ENCODE measurements at regions not wholly inside any gene's neighbourhood (a gene's known extent, or its start where the extent isn't known, plus 50 kb on each side); places are given as distances from the start of the nearest gene placed in this dataset.
"Not testable (repeated sequence)": the region's sequence is repeated elsewhere in the genome, so short reads cannot be mapped to it uniquely, and the experiment has no call there.

DNA sequence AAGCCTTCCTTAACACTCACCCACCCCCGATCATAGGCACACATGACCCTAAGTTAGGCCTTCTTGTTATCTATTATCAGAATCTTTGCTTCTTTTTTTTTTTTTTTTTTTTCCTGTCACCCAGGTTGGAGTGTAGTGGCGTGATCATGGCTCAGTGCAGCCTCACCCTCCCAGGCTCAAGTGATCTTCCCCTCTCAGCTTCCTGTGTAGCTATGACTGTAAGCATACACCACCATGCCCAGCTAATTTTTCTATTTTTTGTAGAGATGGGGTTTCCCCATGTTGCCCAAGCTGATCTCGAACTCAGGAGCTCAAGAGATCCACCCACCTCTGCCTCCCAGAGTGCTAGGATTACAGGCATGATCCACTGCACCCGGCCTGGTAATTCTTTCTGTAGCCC, 328.7 kb downstream of the NR4A2 start:
- DNase-seq: no peak

DNA sequence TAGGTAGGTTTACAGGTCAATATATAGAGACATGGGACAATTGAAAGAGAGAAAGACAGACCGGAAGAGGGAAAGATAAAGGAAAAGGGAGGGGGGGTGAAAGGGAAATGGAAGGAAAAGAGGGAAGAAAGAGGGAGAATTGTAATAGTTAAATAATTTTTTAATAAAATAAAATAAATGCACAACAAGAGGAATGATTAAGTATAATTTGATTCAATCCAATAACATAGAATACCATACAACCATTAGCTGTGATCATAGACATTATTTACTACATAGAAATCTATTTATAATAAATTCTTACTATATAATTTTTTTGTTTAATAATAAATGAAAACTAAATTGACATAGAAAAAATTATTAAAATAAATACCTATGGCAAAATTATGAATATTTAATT, 330.7 kb downstream of the NR4A2 start:
- DNase-seq: no peak

DNA sequence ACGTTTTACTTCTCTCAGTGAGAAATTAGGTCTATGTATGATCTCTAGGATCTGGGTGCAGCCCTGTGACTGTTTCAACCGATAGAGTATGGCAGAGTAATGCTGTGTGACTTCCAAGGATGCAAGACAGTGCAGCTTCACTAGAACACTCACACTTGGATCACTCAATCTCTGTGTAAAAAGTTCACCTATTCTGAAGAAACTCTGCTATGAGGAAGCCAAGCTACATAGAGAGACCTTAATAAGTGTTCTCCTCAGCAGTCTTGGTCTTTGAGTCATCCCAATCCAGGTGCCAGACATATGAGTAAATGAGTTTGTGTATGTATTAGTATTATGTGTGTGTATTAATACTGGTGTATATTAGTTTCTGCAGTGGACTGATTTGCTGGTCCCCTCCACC, 335.0 kb downstream of the NR4A2 start:
- DNase-seq: no peak

DNA sequence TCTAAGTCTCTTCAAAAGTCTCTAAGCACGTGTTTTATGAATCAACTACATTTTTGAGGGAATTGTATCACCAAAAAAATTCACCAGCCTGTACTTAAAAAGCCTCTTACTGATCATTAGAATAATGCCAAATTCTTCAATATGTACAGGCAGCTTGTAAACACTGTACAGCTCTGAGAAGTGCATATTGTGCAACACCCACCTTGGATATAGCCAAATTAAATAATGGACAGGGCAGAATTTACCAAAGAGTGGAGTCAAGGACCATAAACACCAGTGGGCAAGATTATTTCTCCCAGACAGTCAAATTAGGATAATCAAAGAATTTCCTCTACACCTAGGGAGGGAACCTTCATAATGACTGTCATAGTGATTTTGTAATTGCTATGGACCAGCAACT, 338.2 kb downstream of the NR4A2 start:
- no peak for DNase-seq

GRCh38 chr2:155983845-155984244, 348.7 kb downstream of the NR4A2 start:
- no peak for DNase-seq

DNA sequence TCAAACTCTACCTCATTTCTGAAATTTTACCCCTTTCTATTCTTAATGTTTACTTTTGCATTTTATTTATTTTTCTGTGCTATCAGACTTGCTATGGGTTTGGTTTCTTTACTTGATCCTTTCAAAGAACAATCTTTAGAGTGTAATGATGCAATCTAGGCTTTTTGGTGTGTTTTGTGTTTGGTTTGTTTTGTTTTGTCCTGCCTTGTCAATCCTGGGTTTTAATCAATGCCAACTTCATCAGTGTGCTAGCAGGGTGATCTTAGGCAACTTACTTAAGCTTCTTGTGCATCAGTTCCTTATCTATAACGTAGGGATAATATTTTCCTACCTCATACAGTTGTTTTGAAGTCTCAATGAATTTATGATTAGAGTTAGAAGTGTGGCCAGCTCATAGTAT, 350.4 kb downstream of the NR4A2 start:
- DNase-seq: no peak

DNA sequence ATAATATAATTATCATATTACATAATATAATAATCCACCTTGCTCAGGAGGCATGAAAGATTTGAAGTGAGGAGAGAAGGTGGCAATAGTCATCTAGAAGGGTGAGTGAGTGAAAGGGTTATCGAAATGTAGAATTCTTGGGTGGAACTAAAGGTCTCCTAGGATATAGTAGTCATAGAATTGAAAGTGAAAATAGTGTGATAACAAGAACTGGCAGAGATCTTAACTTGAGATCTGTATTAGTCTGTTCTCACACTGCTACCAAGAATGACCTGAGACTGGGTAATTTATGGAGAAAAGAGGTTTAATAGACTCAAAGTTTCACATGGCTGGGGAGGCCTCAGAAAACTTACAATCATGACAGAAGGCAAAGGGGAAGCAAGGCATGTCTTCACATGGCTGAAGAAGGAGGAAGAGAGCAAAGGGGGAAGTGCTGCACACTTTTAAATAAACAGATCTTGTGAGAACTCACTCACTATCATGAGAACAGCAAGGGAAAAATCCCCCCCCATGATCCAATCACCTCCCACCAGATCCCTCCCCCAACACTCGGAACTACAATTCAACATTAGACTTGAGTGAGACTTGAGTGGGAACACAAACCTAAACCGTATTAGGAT, 351.5 kb downstream of the NR4A2 start:
- DNase-seq: no peak

DNA sequence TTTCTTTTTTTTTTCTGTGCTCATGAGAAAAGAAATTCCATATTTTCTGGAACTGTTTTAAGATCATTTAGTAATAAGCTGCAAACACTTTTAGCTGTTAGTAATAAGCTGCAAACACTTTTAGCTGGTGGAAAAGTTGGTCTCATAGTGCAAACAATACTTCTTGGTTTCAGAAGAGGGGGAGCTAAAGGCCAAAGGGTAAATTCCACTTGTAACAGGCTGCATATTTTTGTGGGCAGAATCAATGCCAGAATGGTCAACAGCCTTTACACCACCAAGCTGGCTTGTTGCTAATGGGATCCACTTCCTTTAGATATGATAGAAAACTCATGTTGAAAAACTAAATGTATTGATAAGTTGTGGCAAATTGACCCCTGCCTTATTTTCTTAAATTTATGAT, 356.8 kb downstream of the NR4A2 start:
- DNase-seq: no peak

DNA sequence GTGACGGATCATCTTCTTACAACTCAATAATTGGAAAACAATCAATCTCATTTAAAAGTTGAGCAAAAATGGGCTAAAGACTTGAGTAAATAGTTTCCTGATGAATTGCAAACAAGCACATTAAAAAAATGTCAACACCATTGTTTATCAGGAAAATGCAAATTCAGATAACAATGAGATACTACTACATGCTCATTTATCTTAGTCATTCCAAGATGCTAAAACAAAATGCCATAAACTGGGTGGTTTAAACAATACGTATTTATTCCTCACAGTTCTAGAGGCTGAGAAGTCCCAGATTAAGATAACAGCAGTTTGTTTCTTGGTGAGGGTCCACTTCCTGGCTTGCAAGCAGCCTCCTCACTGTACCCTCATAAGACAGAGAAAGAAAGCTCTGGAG, 359.6 kb downstream of the NR4A2 start:
- no peak for DNase-seq

DNA sequence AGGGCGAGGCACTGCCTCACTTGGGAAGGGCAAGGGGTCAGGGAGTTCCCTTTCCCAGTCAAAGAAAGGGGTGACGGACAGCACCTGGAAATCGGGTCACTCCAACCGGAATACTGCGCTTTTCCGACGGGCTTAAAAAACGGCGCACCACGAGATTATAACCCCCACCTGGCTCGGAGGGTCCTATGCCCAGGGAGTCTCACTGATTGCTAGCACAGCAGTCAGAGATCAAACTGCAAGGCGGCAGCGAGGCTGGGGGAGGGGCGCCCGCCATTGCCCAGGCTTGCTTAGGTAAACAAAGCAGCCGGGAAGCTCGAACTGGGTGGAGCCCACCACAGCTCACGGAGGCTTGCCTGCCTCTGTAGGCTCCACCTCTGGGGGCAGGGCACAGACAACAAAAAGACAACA, 366.5 kb downstream of the NR4A2 start:
- DNase-seq: peak; percentile 36

DNA sequence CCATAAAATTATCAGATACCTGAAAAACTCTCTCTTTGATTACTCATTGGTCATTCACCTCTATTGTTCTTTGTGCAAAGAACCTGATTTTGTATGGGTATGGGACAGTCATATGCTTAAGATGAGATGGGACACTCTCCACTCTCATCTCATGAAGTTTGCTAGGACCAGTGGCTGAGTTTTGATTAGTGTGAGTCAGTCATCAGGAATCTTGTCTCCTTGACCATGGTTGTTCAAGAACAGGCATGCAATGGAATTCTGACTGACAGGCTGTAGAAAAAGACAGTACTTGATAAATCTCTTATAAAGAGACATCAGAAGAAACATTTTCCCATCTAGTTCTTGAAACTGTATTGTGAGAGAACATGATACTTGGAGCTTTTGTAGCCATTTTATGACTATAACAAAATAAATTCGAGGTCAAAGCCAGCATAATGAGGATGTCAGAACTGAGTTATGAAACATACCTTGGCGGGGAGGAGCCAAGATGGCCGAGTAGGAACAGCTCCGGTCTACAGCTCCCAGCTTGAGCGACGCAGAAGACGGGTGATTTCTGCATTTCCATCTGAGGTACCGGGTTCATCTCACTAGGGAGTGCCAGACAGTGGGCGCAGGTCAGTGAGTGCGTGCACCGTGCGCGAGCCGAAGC, 367.0 kb downstream of the NR4A2 start:
- DNase-seq: peak; percentile 30

DNA sequence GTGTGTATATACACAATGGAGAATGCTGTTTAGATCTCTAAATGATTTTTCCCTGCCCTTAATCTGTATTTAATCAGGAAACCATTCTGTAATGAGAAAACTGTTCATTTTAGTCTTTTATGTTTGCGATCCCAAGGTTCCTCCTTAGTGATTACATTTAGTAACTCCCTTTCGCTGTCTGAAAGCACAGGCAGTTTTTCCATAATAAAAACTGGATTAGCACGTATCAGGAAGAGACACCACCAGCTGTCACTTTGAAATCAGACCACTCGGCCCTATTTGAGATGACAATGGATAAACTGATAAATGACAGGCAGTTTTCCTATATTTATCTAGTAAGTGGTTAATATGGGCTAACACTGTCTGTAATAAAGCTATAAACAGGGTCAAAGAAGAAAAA, 370.9 kb downstream of the NR4A2 start:
- no peak for DNase-seq

DNA sequence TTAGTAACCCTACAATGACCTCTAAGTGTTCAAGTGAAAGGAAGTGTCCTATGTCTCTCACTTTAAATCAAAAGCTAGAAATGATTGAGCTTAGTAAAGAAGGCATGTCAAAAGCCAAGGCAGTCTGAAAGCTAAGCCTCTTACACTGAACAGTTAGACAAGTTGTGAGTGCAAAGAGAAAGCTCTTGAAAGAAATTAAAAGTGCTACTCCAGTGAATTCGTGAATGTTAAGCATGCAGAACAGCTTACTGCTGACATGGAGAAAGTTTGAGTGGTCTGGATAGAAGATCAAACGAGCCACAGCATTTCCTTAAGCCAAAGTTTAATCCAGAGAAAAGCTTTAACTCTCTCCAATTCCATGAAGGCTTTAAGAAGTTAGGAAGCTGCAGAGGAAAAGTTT, 373.7 kb downstream of the NR4A2 start:
- DNase-seq: no peak

DNA sequence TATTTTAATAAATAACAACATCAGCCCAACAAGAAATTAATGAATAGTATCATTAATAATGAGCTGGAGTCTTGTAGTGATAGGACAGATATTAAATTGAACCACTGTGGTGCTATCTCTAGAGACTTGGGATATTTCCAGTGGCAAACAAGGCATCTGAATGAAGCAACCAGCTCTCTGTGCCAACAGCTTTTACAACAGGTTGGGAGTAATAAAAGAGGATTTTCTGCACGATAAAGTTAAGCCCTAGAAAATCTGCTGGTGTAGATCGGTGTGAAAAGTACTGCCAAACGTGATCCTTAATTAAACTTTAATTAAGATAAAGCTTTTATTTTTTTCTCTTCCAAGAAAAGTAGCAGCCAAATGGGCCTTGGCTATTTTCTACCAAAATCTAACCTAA, 385.5 kb downstream of the NR4A2 start:
- DNase-seq: no peak

GRCh38 chr2:155944218-155944617, 388.3 kb downstream of the NR4A2 start:
- no peak for DNase-seq

GRCh38 chr2:155930312-155930711, 402.2 kb downstream of the NR4A2 start:
- no peak for DNase-seq

GRCh38 chr2:155917380-155917779, 415.1 kb downstream of the NR4A2 start:
- DNase-seq: no peak

DNA sequence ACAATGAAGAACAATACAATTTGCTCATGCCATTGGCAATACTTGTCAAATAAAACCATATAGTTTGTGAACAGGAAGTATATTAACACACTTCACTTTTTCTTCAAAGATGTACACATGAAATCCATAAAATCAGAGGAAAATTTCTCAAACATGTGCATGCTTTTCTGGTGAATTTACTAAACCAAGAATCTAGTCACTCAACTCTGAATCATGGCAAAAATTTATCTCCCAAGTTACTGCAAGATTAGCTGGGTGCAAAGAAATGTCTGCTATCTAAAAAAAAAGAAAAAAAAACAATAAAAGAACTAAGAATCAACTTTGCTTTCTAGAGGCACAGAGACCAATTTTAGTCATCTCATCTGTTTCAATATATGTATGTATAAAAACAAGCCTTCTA, 419.2 kb downstream of the NR4A2 start:
- no peak for DNase-seq

DNA sequence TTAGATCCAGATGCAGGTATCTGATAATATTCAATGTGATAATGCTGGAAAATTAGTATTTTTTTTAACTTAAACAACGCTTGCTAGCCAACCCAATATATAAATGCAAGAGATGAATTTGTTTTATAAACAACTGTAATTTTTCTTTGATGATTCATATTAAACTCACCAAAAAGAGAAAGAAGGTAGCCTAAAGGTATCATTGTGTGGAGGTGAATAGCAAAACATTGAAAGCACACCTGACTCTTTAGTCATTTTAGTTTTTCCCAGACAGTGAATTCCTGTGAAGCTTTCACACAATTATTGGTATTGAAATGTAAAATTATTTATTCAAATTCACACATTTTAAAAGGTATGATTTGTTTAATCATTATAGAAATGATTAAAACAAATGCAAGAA, 424.0 kb downstream of the NR4A2 start:
- DNase-seq: no peak

DNA sequence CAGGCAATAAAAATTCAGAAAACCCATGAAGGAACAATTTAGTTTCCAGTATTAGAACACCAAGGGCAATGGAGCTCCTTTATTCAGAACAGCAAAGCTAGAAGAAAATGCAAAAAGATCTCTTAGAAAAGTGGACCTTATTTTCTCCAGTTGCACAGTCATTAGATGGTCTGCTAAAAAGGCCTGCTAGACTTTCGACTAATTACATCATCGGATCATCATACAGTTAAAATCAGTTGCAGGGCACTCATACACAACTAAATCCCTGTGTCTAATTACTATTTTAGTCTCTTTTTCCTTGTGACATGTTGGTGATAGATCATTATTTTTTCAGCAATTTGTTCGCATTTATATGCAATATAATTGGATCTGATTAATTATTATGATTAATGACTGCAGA, 425.3 kb downstream of the NR4A2 start:
- DNase-seq: no peak

GRCh38 chr2:155905657-155906056, 426.9 kb downstream of the NR4A2 start:
- no peak for DNase-seq

DNA sequence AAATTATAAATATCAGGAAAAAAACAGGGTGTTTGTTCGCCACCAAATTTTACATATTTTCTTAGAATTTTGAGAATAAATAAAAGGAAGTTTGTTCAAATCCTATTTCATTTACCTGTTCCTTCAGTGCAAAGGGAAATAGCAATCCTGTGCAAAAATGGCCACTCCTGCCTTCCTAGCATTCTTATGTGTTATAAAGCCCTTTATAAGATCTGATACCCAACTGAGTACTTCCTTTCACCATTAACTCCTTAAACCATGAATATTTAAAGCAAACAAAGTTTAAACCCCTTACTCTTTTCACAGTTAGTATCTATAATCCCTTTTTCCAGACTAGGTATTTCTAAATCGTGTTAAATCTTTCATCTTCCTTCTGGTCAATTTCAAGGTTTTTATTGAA, 427.8 kb downstream of the NR4A2 start:
- DNase-seq: no peak

GRCh38 chr2:155902635-155903034, 429.9 kb downstream of the NR4A2 start:
- DNase-seq: no peak

- no peak for DNase-seq
Observed at GRCh38 chr2:155895016-155895415, 437.5 kb downstream of the NR4A2 start.

DNA sequence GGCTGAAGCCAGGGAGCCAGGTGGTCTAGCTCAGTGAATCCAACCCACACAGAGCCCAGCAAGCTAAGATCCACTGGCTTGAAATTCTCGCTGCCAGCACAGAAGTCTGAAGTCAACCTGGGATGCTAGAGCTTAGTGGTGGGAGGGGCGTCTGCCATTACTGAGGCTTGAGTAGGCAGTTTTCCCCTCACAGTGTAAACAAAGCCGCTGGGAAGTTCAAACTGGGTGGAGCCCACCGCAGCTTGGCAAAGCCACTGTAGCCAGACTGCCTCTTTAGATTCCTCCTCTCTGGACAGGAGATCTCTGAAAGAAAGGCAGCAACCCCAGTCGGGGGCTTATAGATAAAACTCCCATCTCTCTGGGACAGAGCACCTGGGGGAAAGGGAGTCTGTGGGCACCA, 452.1 kb downstream of the NR4A2 start:
- not testable (repeated sequence) for DNase-seq

Data from DMS53 (cell line).